Body of pancreas (tissue), 4 donors: ENCODE measurements at regions not wholly inside any gene's neighbourhood (a gene's known extent, or its start where the extent isn't known, plus 50 kb on each side); places are given as distances from the start of the nearest gene placed in this dataset.

Experiments used
- CTCF ChIP-seq, 7 experiments: fragments of 450-650 bp in 4 of 7; fragments of 200-600 bp in 3 of 7; sonication (generic) in 3 of 7; IDR thresholded peaks; one replicate each; pipeline ENCODE4 v1.5.1; 2016 to 2019; ENCODE audit warnings: antibody characterized with exemption in 7 of 7
- POLR2A ChIP-seq, 3 donors: fragments of 450-650 bp; IDR thresholded peaks; one replicate each; pipeline ENCODE4 v1.6.1; 2016; ENCODE audit warnings: antibody characterized with exemption in 3 of 3, mild to moderate bottlenecking in 2 of 3

GRCh38 chr15:70447928-70448698, 315.2 kb downstream of the UACA start:
- TF ChIP-seq CTCF (IDR thresholded peaks at IDR 0.05), result no peak
- no peak for TF ChIP-seq POLR2A (IDR thresholded peaks at IDR 0.05)
